ENCODE measurements at regions not wholly inside any gene's neighbourhood (a gene's known extent, or its start where the extent isn't known, plus 50 kb on each side); places are given as distances from the start of the nearest gene placed in this dataset.

- TF ChIP-seq CTCF (IDR thresholded peaks at IDR 0.05), result no peak
Observed at GRCh38 chr1:200354243-200354642, 55.6 kb downstream of the ZNF281 start.

GRCh38 chr1:200353232-200353631, 56.6 kb downstream of the ZNF281 start:
- Histone ChIP-seq H3K9me3 (no peaks in the 10 kb centered on the region), H3K4me1 (ENCODE audit: control insufficient read depth in 1 of 2, insufficient read depth in 1 of 2, low read depth in 1 of 2, low read length in 1 of 2) (peaks cover 88% of the 10 kb centered on the region in 2 experiments)
- TF ChIP-seq CTCF (IDR thresholded peaks at IDR 0.05), result no peak

More at GRCh38 chr1:200354243-200354642, 55.6 kb downstream of the ZNF281 start:
- Histone ChIP-seq H3K9me3 (no peaks in the 10 kb centered on the region), H3K4me1 (ENCODE audit: control insufficient read depth in 1 of 2, insufficient read depth in 1 of 2, low read depth in 1 of 2, low read length in 1 of 2) (peaks cover 89 to 93% of the 10 kb centered on the region in 2 experiments), H3K36me3 (no peaks in the 10 kb centered on the region), H3K27me3 (no peaks in the 10 kb centered on the region), H3K27ac (peak overlapping the region; percentile 98), H3K4me3 (ENCODE audit: low read depth in 1 of 2, low read length in 1 of 2) (peak overlapping the region; percentile 52 to 57)

GRCh38 chr1:200351826-200352549, 57.8 kb downstream of the ZNF281 start:
- Histone ChIP-seq H3K27ac (peak overlapping the region; percentile 98), H3K9me3 (no peaks in the 10 kb centered on the region), H3K4me3 (ENCODE audit: low read depth in 1 of 2, low read length in 1 of 2) (peak overlapping the region; percentile 18 to 57), H3K4me1 (ENCODE audit: control insufficient read depth in 1 of 2, insufficient read depth in 1 of 2, low read depth in 1 of 2, low read length in 1 of 2) (peaks cover 76 to 79% of the 10 kb centered on the region in 2 experiments), H3K36me3 (no peaks in the 10 kb centered on the region), H3K27me3 (no peaks in the 10 kb centered on the region)
- TF ChIP-seq CTCF (IDR thresholded peaks at IDR 0.05), result peak; percentile 1

More at GRCh38 chr1:200353232-200353631, 56.6 kb downstream of the ZNF281 start:
- Histone ChIP-seq H3K36me3 (no peaks in the 10 kb centered on the region), H3K27ac (peak overlapping the region; percentile 98), H3K27me3 (no peaks in the 10 kb centered on the region), H3K4me3 (ENCODE audit: low read depth in 1 of 2, low read length in 1 of 2) (peak overlapping the region; percentile 52 to 57)

- Histone ChIP-seq H3K4me1 (ENCODE audit: control insufficient read depth in 1 of 2, insufficient read depth in 1 of 2, low read depth in 1 of 2, low read length in 1 of 2) (peaks cover 70 to 73% of the 10 kb centered on the region in 2 experiments), H3K27me3 (no peaks in the 10 kb centered on the region), H3K36me3 (no peaks in the 10 kb centered on the region), H3K27ac (peak overlapping the region; percentile 98), H3K4me3 (ENCODE audit: low read depth in 1 of 2, low read length in 1 of 2) (peak overlapping the region; percentile 18 to 57), H3K9me3 (no peaks in the 10 kb centered on the region)
- TF ChIP-seq CTCF (IDR thresholded peaks at IDR 0.05), result no peak
Observed at GRCh38 chr1:200351425-200351824, 58.4 kb downstream of the ZNF281 start.

- no peaks in the 10 kb centered on the region for H3K36me3 ChIP-seq
- no peaks in the 10 kb centered on the region for H3K9me3 ChIP-seq
- H3K4me1 ChIP-seq (ENCODE audit: control insufficient read depth in 1 of 2, insufficient read depth in 1 of 2, low read depth in 1 of 2, low read length in 1 of 2), result peaks cover 40 to 41% of the 10 kb centered on the region in 2 experiments
- no peak for TF ChIP-seq CTCF (IDR thresholded peaks at IDR 0.05)
- no peaks in the 10 kb centered on the region for H3K27me3 ChIP-seq
- no peak overlapping the region for H3K27ac ChIP-seq
- H3K4me3 ChIP-seq (ENCODE audit: low read depth in 1 of 2, low read length in 1 of 2), result no peak overlapping the region
Observed at GRCh38 chr1:200346700-200347099, 63.1 kb downstream of the ZNF281 start.
